ENCODE measurements at regions not wholly inside any gene's neighbourhood (a gene's known extent, or its start where the extent isn't known, plus 50 kb on each side); places are given as distances from the start of the nearest gene placed in this dataset.
"Not testable (repeated sequence)": the region's sequence is repeated elsewhere in the genome, so short reads cannot be mapped to it uniquely, and the experiment has no call there.

DNA sequence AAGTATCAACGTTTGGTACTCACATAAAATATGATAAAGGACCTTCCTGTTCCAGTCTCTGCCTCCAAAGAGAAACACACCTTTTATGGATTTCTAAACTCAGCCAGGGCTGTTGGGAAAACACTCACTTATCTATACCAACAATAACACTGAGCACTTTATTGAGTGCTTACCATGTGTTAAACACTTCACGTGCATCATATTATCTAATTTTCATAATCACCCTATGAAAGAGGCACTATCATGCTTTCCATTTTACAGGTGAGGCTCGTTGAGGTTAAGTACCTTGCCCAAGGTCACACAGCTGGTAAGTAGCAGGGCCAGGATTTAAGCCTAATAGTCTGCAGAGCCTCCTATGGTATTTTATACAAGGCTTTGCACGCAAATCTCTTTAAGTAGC lies 251.5 kb upstream of the SOX9 start:
- POLR2A ChIA-PET: no interaction called here
- CTCF ChIA-PET: no interaction called here

DNA sequence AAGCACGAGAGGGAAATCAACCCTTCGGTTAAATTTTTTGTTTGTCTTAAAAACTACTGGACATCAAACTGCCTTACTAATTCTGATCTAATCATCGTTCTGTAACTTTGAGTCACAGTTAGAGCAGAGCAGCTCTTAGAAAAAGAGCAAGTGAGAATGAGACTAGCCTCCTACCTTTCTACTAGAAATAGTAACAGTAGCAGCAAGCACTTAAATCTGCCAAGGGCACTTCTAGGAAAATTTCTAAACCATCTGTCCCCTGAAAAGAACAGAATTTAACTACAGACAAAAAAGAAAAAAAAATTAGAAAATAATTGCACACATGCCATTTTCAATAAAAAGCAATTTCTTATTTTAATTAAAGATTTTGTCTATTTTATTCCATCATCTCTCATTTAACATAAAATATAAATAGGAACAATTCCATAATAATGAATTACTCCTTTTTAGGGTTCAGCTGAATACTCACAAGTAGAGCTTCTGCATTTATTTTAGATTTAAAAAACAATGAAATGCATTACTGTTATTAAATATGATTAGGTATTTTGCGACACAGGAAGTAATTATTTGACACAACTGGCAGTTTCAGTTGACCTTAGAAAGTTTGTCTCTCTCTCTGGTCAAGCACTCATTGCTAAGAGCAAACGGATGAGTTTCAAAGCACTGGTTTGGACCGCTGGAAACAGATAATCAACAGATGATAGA lies 250.8 kb upstream of the SOX9 start:
- CTCF ChIA-PET: no interaction called here
- POLR2A ChIA-PET: no interaction called here

DNA sequence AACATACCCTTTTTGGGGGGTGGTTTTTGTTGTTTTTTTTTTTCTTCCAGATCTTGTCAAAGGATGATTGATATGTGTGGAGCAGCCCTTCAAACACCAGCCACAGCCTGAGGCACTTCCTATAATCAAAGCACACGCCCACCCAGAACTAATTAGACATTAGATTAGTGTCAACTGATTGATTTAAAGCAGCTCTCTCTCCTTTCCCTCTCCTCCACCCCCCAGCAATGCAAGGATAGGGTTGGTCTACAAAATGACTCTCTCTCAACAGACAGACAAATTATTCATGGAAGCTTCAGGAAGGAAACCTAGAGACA lies 250.3 kb upstream of the SOX9 start:
- ChIA-PET POLR2A (no interaction called here), CTCF (no interaction called here)

DNA sequence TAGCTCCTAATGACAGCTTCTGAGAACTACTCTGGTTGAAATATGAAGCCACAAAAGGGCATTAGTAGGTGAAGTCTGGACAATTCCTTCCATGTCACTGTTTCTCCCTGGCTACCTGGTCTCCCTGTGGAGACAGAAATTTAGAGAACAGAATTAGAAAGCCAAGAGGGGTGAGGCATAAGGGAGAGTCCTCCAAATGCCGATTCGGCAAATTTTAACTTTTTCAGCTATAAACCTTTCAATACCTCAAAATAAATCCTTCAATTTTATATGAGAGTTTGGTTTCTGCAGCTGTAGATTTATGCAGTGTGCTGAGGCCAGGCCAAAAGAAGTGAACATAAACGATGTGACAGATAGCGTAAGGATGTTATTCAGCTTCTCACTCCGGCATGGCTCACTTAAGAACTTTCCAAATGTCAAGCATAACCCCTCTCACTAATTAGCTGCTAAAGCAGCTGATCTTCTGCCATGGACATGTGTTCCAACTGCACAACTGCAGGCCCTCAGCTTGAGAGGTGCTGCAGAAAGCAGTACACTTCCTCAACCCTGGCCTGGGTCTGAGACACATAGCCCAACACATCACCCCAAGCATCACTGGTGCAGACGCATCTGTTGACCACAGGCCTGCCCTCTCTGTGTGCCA lies 247.9 kb upstream of the SOX9 start:
- CTCF ChIA-PET: no interaction called here

DNA sequence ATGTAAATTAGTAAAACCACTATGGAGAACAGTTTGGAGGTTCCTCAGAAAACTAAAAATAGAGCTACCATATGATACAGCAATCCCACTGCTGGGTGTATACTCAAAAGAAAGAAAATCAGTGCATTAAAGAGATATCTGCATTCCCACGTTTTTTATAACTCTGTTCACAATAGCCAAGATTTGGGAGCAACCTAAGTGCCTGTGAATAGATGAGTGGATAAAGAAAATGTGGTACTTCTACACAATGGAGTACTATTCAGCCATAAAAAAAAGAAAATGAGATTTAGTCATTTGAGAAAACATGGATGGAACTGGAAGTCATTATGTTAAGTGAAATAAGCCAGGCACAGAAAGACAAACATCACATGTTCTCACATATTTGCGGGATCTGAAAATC lies 246.0 kb upstream of the SOX9 start:
- POLR2A ChIA-PET, CTCF ChIA-PET: not testable (repeated sequence)

More for the DNA sequence above, 247.9 kb upstream of the SOX9 start:
- POLR2A ChIA-PET: no interaction called here

DNA sequence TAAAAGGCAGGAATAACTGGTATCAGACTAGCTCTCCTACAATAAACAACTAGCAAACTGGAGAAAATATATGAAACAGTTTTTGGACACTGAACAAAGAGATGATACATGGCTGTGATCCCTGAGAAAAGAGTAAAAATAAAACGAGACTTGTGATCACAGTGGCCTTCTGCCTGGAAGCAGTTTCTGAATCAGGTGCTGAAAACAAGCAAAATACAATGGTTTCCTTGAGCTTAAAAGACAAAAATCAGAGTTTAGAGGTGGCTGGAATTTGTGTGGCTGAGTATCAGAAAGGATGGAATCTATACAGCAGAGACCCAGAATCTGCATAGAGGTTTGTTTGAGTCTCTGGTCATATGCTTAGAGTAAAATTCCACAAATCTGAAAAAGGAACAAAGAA lies 242.5 kb upstream of the SOX9 start:
- ChIA-PET CTCF (no interaction called here), POLR2A (no interaction called here)

DNA sequence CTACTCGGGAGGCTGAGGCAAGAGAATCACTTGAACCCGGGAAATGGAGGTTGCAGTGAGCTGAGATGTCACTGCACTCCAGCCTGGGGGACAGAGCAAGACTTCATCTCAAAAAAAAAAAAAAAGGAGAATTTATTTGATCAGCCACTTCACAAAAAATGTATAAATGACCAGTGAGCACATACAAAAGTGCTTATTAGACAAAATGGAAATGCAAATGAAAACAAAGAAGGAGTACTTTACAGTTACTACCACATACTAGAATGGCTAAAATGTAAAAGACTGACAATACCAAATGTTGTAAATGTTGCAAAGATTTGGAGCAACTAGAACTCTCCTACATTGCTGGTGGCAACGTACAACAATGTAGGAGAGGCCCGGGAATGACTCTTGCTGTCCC lies 241.8 kb upstream of the SOX9 start:
- ChIA-PET POLR2A (no interaction called here), CTCF (no interaction called here)

DNA sequence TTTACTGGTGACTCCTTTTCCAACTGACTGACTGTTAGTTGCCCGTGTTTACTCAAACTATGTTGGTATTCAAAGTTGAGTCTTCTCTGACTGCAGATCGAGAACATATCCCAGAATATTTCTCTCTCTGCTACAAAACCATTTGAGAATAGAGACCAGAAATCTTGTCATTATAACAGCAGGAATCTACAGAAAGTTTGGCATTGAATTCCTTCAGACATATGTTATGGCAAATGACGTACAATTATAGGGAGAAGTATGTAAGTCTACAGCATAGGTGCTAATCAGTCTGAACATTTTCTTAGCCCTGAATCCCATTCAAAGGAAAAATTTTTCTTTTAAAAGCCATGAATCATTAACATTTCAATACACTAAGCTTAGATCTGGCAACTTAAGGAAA lies 239.8 kb upstream of the SOX9 start:
- CTCF ChIA-PET: no interaction called here
- POLR2A ChIA-PET: no interaction called here

DNA sequence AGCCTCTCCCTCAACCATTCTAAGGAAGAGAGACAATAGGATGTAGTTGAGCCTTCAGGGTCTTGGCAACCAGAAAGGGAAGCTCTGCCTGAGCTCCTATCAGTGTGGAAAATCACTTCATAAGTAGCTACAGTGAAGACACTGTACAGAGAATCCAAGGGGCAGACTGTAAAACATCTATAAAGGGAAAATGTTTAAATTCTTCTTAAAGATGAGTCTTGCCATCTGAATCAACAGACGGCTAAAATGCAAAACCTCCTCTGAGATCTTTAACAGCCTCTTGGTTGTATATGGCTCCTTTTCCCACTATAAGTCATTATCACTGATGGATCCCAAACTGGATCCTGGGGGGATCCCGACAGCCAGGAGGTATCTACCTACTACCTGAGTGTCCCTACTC lies 239.2 kb upstream of the SOX9 start:
- ChIA-PET CTCF (no interaction called here), POLR2A (no interaction called here)

DNA sequence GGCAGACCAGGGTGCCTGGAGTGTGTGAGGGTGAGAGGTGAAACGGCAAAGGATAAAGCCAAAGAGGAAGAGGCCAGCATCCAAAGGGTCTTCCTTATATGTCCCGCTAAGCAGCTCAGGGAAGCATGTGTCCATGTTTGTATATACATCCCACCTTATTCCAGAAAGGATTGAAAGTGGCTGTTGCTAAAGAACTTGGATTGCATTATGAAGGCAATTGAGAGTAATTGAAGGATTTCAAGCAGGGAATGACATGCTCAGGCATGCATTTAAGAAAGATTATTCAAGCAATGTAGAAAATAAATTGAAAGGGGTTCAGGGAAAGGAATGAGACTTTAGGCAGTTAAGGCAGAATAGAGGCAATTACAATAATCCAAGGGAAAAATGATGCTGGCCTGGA lies 237.6 kb upstream of the SOX9 start:
- CTCF ChIA-PET: no interaction called here
- POLR2A ChIA-PET: no interaction called here

DNA sequence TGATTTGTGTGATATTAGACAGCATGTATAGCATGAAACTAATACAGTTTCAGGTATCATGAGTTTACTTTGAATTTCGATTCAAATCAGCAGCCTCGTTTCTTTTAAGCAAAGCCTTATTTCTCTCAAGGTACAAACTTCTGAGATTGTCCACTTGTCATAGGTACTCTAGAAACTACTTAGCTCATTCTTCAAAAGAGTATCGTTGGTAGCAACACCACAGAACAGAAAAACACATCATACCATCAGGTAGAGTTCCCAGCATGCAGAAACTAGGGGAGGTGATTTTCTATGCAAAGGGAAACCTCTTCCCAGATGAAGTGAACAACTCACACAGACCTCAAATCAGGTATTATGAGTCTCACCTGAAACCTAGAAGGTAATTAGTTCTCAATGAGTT lies 237.0 kb upstream of the SOX9 start:
- CTCF ChIA-PET: no interaction called here
- POLR2A ChIA-PET: no interaction called here

DNA sequence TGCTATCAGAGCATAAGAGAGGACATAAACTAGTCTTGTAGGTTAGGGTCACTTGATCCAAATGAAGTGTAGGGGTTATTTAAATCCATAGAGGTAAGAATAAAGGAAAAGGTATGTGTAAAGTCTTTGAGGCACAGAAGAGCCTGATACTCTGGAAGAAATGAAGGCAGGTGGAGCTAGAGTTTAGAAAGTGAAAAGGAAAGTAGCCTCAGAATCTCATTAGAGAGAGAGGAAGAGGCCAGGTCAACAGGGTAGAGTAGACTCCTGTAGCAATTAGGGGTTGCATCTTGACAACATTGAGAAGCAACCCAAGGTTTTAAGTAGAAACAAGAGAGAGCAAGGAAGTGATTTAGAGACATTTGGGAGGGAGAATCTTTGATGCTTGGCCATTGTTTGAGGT lies 235.2 kb upstream of the SOX9 start:
- ChIA-PET POLR2A (no interaction called here), CTCF (no interaction called here)

DNA sequence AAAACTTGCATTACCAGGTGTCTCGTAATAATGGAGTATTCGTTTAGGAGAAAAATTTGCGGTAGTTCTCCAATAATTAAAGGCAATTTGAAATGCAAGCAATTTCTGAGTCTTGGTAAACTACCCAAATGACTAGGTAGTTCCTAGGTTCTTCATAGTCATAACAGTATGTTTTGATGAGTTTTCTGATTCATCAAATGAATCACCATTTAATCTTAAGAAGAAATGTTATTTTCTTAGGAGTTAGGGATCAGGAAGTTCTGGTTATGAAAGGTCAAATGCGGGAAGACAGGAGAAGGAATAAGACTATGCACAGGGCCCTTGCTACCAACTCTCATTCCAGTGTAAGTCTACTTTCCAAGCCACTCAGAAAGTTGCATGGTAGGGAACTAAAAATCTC lies 221.5 kb upstream of the SOX9 start:
- ChIA-PET POLR2A (no interaction called here), CTCF (no interaction called here)

DNA sequence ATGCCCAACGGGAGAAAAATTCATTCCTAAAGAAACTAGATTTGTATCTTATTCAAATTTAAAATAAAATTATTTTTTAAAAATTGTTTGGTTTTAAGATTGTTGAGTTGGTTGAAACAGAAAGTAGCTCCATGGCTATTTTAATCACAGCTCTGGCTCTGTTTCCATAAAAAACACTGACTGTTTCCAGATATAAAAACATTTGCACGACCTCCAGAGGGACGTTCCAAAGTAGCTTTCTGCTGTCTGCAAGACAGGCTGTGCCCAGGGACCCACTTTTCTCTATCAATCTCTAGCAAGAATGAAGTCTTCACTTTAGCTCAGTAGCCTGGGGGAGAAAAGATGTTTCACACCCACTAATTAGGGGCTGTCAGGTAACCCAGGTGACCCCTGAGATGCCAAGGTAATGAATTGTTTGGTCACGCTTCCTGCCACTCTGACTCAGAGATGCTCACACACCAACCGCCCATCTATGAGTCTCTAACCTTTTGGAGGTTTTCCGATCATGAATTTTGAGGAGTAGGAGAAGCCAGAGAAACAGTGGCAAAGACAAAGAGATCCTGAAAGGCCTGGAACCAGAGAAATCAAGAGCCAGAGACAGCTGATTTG lies 220.1 kb upstream of the SOX9 start:
- CTCF ChIA-PET: no interaction called here
- POLR2A ChIA-PET: no interaction called here

DNA sequence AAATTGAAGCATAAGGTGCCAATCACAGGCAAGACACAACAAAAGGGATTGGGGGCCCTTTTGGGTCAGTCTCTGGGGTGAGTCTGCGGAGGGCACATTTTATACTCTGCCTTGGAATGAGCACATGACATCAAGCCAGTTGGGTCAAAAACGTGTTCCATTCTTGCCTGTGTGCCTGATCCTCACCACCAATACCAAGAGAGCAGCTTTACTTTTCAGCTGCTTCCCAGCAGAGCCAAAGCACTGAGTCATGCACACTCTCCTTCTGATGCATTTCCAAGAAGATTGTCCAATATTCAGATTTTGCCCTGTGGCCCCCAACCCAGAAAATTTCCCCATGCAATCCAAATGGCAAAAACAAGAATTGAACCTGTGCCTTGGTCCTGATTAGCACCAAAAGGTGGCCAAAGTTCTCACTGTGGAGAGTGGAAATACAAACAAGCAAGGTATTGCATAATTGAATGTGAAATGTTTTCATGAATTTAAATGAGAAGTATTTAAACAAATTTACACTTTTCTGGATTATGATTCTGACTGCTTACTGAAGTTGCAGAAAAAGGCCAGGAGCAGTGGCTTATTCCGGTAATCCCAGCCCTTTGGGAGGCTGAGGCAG lies 217.8 kb upstream of the SOX9 start:
- ChIA-PET POLR2A (no interaction called here), CTCF (no interaction called here)

DNA sequence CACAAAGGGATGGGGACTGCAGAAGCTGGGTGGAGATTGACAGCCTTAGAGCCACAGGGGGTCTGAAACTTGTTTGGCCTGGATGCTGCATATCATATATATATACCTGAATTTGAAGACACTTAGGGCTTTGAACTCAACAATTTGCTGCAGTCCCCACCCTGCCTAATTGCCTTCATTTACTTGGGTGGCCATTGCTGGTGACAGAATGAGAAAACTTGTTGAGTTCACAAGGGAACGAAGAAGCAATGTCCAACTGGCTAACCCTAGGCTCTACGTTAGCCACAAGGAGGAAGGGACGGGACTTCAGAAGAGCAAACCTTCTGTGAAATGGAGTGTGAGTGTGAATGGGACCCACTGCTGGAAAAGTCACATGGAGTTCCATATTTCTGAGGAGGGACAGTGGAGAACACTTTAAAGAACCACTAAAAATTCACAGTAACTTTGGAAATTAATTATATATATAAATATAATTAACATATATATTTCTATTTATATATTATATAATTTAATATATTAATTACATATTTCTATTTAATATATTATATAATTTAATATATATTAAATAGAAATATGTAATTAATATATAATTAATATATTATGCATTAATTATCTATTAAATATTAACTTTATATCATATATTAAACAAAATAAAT lies 215.3 kb upstream of the SOX9 start:
- ChIA-PET POLR2A (no interaction called here), CTCF (no interaction called here)

DNA sequence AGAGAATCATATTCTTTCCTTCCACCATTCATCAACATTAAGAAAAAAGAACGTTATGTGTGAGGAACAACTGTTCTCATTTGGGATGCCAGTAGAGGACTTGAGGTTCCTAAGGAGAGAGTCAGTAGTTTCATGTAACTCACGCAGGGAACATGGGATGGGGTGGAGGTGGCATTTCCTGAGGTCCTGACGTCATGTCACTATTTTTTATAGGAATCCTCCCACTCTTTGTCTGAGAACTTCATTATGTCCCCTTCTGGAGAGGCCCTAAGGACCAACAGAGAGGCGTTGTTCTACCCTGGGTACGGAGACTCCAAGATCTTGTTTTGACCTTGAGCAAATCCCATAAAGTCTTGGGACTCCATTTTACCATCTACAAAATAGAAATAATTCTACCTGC lies 211.7 kb upstream of the SOX9 start:
- ChIA-PET POLR2A (no interaction called here), CTCF (no interaction called here)

DNA sequence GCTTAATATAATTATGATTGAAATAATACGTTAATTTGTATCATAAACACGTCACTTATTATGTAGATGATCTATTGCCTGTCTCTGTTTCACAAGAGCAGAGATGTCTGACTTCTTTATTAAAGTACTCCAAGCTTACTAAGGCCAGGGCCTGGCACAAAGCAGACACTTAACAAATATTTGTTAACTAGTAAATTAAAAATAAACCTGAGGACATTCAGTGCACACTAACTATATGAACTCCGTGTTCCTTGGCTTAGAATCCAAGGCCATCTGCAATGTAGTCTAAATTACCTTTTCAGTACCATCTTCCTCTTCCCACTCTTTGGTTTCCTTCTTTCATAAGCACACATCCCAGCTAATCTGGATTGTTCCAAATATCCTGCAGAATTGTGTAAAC lies 210.8 kb upstream of the SOX9 start:
- POLR2A ChIA-PET: no interaction called here

DNA sequence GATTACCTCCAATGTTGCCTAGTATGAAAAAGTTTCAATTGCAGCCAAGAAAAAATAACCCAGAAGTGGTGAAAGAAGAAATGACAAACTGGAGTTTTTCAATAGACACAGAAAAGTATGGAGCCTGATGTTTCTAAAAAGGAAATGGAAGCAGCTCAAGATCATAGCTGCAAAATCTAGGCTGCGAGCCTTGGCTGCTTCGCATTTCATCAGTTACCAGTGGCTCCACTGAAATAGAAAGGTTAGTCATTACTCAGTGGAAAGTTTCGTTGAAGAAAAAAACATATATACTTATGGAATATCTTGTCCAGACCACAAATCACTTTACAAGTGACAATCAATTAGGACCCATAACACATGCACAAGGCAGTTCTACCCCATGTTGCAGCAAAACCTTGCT lies 206.8 kb upstream of the SOX9 start:
- POLR2A ChIA-PET: no interaction called here
- CTCF ChIA-PET: no interaction called here

More for the DNA sequence above, 210.8 kb upstream of the SOX9 start:
- CTCF ChIA-PET: no interaction called here

DNA sequence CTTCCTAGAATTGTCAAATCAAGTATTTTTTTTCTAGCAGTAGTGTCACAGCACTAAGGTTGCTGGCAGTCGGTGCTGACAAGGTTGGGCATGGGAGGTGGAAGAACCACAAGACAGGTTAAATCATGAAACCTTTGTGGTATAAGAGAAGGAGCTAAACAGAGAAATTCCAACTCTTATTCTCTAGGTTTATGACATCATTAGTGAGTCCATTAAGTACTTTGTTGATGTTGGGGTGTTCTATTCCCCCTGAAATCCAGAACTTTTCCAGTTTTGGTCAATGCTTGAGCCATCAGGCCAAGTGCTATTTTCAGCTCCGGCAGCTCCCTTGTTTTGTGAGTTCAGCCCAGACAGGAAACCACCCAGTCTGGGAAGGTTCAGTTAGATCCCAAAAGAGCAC lies 206.0 kb upstream of the SOX9 start:
- ChIA-PET CTCF (no interaction called here), POLR2A (no interaction called here)

DNA sequence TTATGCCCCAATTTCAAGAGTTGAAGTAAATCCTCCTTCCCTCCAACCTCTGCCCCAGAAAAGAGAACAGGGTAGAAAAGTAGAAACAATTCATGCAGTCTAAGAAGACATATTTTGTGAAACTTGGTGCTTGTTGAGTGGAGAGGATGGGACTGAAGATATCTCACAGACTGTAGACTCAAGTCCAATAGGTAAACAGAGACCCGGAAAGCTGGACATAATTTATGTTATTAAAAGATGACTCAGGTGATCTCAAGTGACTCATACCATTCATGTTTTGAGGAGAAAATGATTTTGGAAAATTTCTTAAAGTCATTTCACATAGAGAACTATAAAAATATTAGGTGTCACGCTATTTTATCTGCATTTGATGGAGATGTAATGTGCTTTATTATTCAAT lies 203.1 kb upstream of the SOX9 start:
- POLR2A ChIA-PET: no interaction called here
- CTCF ChIA-PET: no interaction called here

DNA sequence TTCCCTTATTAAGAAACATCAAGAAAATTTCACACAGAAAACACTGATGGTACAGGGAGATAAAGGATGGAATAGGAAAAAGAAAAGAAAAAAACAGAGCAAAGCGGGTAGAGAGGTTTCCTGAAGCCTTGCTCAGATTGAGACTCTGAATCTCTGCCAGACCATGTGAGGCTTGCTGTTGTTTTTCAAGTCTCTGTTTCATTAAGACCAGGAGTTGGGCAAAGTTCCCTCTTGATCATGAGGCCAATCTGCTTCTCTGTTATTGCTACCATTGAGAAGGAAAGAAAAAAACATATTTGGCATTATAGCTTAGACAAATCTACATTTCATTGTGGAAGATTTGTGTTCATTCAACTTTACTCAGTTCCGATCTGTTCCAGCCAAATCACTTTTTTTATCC lies 201.6 kb upstream of the SOX9 start:
- POLR2A ChIA-PET: no interaction called here
- CTCF ChIA-PET: no interaction called here

All from activated CD8-positive, alpha-beta memory T cell treated with anti-CD3 and anti-CD28 coated beads for 36 hours (primary cell).